COLO829 (cell line): ENCODE measurements at regions not wholly inside any gene's neighbourhood (a gene's known extent, or its start where the extent isn't known, plus 50 kb on each side); places are given as distances from the start of the nearest gene placed in this dataset.

Experiments
- DNase-seq: peaks from one replicate; pipeline ENCODE4 v3.0.0; 2012; ENCODE audit warnings: low spot score

- no peak for DNase-seq
These were observed 329.8 kb upstream of the PDZRN3 start for GRCh38 chr3:73954506-73954905.

GRCh38 chr3:73952781-73953180 is 328.0 kb upstream of the PDZRN3 start:
- no peak for DNase-seq

DNA sequence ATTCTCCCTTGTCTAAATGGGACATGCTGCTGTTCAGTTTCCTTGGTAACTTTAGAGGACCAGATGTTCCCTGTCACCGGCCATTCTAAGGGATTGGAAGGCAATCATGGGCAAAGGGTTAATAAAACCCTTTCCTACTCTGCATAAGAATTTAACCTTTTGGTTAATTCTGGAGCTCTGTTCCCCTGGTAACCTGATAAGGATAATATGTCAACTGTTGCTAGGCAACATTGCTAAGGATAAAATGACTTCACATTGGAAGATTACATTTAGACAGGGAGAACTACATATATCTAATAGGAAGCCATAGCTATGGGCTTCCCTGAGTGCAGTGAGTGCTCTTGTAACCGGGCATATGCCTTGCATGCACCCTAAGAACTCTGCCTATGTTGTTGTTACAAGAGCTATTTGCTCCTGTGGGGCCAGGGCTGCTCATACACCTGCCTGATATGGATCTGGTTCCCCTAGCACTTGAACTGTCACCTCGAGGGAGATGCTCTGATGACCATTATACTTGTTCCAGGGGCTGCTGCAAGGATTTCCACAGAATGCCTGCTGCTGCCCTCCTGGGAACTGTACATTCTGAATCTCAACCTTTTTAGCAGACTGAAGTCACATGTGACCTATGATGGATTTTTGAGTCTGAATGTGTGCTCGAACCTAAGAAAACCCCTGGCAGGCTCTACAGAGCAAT is 326.3 kb upstream of the PDZRN3 start:
- DNase-seq: no peak

DNA sequence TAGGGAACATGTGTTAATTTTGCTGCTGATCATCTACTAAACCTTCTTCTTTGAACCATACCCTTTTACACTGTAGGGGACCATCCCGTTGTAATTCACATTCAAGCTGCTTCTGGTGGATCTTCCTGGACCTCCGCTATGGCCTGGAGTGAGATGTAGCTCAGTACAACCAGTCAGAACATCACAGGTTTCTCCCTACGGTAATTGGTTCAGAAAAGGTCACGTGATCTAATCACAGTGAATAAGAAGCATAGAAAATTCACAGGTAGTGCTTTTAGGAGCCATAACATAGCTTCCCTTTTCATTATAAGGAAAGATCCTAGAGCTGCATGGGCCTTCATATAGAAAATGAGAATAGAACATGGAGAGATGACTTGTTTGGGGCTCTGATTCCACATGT is 320.8 kb upstream of the PDZRN3 start:
- DNase-seq: no peak

- DNase-seq: no peak
These were observed 315.2 kb upstream of the PDZRN3 start for GRCh38 chr3:73939985-73940384.

DNA sequence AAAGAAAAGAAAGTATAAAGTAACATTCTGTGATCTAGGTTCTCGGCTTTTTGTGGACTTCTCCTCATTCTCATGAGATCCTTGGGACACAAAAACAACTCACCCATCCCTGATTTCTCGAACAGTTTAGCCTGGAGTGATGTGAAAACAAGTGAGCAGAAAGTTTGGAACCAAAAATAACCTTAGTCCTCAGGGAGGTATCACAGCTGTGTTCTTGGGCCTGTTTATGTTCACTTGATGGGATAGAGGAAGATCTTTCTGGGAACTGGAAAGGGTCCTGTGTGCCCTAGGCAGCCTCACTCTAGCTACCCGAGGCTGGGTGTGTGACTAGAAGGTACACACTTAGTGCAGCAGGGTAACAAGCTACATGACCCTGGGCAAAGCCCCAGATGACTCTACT is 308.8 kb upstream of the PDZRN3 start:
- no peak for DNase-seq

GRCh38 chr3:73927203-73927570 is 302.4 kb upstream of the PDZRN3 start:
- no peak for DNase-seq

- no peak for DNase-seq
These were observed 301.8 kb upstream of the PDZRN3 start for GRCh38 chr3:73926360-73927202.

DNA sequence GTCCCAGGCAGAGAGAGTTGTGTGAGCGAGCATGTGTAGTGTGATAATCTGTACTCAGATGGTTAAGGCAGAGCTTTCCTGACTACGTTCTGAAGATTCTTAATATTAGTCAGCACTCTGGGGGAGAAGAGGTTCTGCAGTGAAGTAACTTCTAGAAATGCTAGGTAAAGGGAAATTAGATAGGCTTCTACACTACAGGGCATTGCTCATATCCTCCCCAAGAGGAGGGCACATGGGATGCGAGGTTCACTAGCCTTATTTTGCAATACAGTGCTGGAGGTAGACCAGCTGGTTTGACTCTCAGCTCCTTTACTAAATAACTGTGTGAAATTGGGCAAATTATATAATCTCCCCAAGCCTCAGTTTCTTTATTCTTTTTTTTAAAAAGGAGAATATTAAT is 300.3 kb upstream of the PDZRN3 start:
- no peak for DNase-seq

GRCh38 chr3:73924048-73924447 is 299.3 kb upstream of the PDZRN3 start:
- no peak for DNase-seq

- DNase-seq: no peak
These were observed 292.9 kb upstream of the PDZRN3 start for GRCh38 chr3:73917643-73918042.

GRCh38 chr3:73915886-73916285 is 291.1 kb upstream of the PDZRN3 start:
- no peak for DNase-seq

DNA sequence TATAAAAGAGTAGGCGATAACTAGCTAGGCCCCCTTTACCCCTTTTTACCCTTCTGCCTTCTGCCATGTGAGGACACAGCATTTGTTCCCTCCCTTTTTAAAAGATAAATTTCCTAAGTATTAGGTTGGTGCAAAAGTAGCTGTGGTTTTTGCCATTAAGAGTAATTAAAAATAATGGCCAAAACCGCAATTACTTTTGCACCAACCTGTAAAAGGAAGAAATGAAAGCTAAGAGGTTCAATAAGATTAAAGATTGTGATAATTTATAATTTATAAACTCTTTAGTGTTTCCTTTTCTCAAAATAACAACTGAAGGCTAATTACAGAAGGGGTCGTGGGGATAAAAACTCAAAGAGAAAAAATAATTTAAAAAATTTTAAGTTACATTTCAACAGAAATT is 283.5 kb upstream of the PDZRN3 start:
- DNase-seq: no peak

DNA sequence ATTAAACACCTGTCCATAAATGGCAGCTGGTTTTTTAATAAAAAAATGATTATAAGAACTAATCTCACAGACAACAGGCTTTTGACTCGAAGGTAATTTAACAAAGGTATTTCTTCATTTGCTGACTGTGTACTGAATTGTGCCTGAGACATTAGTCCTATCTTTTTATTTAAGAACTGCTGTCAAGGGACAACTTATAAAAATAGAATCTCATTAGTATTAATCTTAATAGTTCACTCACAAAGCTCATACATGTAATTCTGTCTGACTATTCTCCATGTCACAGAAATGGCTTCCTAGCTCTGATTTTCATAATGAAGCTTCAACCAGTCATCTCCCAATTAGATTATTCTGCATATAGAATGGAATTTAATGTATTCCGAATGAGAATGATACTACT is 276.9 kb upstream of the PDZRN3 start:
- no peak for DNase-seq

GRCh38 chr3:73894474-73895213 is 269.9 kb upstream of the PDZRN3 start:
- no peak for DNase-seq

DNA sequence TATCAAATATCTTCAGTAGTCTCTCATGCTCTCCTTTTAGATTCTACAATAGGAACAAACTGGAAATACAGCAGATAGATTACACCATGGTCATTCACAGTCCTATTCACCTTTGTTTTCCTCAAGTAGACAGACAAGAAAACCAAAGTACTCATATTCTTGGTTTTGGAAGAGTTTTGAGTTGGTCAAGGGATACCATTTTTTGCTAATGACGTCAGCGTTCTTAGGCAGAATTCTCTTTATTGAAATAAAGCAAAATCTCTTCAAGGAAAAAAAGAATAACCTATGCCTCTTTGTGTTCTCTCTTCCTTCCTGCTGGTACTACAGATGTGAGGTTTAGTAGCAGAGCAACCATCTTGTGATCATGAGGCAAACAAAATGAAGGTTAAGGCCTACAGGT is 268.3 kb upstream of the PDZRN3 start:
- no peak for DNase-seq

DNA sequence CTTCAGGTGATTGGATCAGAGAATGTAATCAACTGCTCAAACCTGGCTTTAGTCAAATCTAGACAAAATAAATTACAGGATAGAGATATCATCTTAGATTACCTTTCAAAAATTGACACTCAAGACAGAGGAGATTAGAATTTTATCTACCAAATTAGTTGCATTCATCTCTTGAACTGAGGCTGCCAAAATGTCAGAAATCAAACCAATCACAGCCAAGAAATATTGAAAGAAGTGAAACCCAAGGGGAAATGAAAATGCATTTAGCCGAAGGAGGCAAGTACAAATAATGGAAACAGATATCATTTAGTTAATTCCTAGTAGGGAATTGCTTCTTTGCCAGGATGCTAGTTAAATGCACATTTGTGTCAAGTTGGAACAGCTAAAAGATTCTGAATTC is 261.1 kb upstream of the PDZRN3 start:
- no peak for DNase-seq

- no peak for DNase-seq
These were observed 259.6 kb upstream of the PDZRN3 start for GRCh38 chr3:73884361-73884760.

GRCh38 chr3:73883497-73883896 is 258.8 kb upstream of the PDZRN3 start:
- DNase-seq: no peak

DNA sequence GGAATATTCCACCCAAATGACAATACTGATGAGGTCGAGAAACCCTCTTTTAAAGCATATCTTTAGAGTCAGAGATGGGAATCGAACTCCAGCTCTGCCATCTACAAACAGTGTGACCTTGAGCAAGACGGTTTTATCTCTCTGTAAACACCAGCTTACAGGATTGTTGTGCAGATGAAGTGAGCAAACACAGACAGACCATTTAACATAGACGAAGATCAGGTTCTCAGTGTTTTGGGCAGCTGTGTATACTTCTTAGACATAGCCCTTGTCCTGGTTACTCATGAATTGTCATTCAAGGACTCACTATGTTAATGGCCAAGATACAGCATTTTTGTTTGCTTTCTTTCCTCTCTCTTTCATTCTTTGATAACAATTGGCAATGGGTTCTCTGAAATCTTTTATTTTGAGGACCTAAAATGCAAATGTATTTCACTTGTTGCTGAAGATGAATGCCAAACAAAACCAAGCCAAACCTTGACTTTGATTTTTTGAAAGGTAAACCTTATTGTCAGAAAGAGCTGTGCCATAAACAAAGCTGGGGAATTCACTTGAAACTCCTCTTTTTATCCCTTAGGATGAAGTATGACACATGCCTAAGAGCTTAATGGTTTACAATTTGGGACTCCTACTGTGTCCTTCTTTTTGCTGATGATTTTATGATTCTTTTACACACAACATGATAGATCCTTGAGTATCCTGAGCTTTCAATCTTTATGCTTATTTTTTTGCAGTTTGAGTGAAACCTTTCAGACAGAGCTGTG is 250.0 kb upstream of the PDZRN3 start:
- no peak for DNase-seq

GRCh38 chr3:73874161-73874560 is 249.4 kb upstream of the PDZRN3 start:
- DNase-seq: no peak

GRCh38 chr3:73868688-73869315 is 244.1 kb upstream of the PDZRN3 start:
- peak; percentile 71 for DNase-seq
